ENCODE measurements at regions not wholly inside any gene's neighbourhood (a gene's known extent, or its start where the extent isn't known, plus 50 kb on each side); places are given as distances from the start of the nearest gene placed in this dataset.

GRCh38 chr16:6804461-6804860 lies 528.2 kb upstream of the RBFOX1 start:
- H3K4me1 ChIP-seq (ENCODE audit: control insufficient read depth, extremely low read depth, insufficient read depth, low read length), result no peaks in the 10 kb centered on the region
- no peak for FAIRE-seq
- no TSS peak for BruUV-seq (replicated peaks)

GRCh38 chr16:6803176-6803575 lies 529.5 kb upstream of the RBFOX1 start:
- Histone ChIP-seq H4K20me1 (replicated peaks; ENCODE audit: control insufficient read depth, extremely low read depth, insufficient read depth, low read length) (no peaks in the 10 kb centered on the region), H3K79me2 (ENCODE audit: control insufficient read depth, insufficient read depth, low read length) (no peaks in the 10 kb centered on the region), H3K36me3 (ENCODE audit: control insufficient read depth in 2 of 2, extremely low read depth in 1 of 2, insufficient read depth in 2 of 2, low read length in 2 of 2) (no peaks in the 10 kb centered on the region), H3K9me3 (replicated peaks; ENCODE audit: control insufficient read depth, insufficient read depth, low read length) (no peaks in the 10 kb centered on the region), H3K9ac (replicated peaks; ENCODE audit: extremely low read depth, insufficient read depth, low read length) (no peak overlapping the region), H3K27ac (ENCODE audit: insufficient read depth, low read depth, low read length) (no peak overlapping the region), H3K4me1 (ENCODE audit: control insufficient read depth, extremely low read depth, insufficient read depth, low read length) (no peaks in the 10 kb centered on the region), H3K9me1 (replicated peaks; ENCODE audit: control insufficient read depth, extremely low read depth, insufficient read depth, low read length) (no peaks in the 10 kb centered on the region), H3K4me3 (replicated peaks in 1 of 3; ENCODE audit: insufficient read depth in 1 of 3, low read depth in 1 of 3, low read length in 3 of 3) (no peak overlapping the region), H2AFZ (ENCODE audit: low read depth, low read length) (no peak overlapping the region), H3K4me2 (ENCODE audit: insufficient read depth, low read length) (no peak overlapping the region), H3K27me3 (ENCODE audit: control insufficient read depth in 2 of 2, insufficient read depth in 2 of 2, low read length in 2 of 2) (no peaks in the 10 kb centered on the region)
- CTCF ChIA-PET, result no interaction called here
- POLR2A ChIA-PET, result no interaction called here
- DNase-seq (ENCODE audit: low read depth, low spot score) (no peak), FAIRE-seq (no peak)
- intact Hi-C loops (cut with micrococcal nuclease), result no loop called here
- BruUV-seq (replicated peaks), result no TSS peak
- dilution Hi-C loops (cut with MboI; ENCODE audit: extremely low pct_ligation_motif_present, low sequenced_read_pairs), result no loop called here
- no peak for TF ChIP-seq GATA2 (IDR thresholded peaks at IDR 0.05; ENCODE audit: insufficient read depth, insufficient read length, low read depth, low read length)

More at GRCh38 chr16:6804461-6804860, 528.2 kb upstream of the RBFOX1 start:
- TF ChIP-seq FOS (IDR thresholded peaks at IDR 0.05; ENCODE audit: borderline replicate concordance, insufficient read depth, low read length), result no peak
- TF ChIP-seq EZH2 (IDR thresholded peaks at IDR 0.05; ENCODE audit: borderline replicate concordance, low read depth, low read length, severe bottlenecking), result no peak
- no peak for TF ChIP-seq POLR2A (IDR thresholded peaks at IDR 0.05; ENCODE audit: low read depth, low read length)
- Histone ChIP-seq H3K27me3 (ENCODE audit: control insufficient read depth in 2 of 2, insufficient read depth in 2 of 2, low read length in 2 of 2) (no peaks in the 10 kb centered on the region), H3K79me2 (ENCODE audit: control insufficient read depth, insufficient read depth, low read length) (no peaks in the 10 kb centered on the region), H3K4me3 (replicated peaks in 1 of 3; ENCODE audit: insufficient read depth in 1 of 3, low read depth in 1 of 3, low read length in 3 of 3) (no peak overlapping the region), H3K9ac (replicated peaks; ENCODE audit: extremely low read depth, insufficient read depth, low read length) (no peak overlapping the region), H3K9me1 (replicated peaks; ENCODE audit: control insufficient read depth, extremely low read depth, insufficient read depth, low read length) (no peaks in the 10 kb centered on the region), H3K4me2 (ENCODE audit: insufficient read depth, low read length) (no peak overlapping the region), H4K20me1 (replicated peaks; ENCODE audit: control insufficient read depth, extremely low read depth, insufficient read depth, low read length) (no peaks in the 10 kb centered on the region), H3K9me3 (replicated peaks; ENCODE audit: control insufficient read depth, insufficient read depth, low read length) (no peaks in the 10 kb centered on the region), H2AFZ (ENCODE audit: low read depth, low read length) (no peak overlapping the region), H3K27ac (ENCODE audit: insufficient read depth, low read depth, low read length) (no peak overlapping the region), H3K36me3 (ENCODE audit: control insufficient read depth in 2 of 2, extremely low read depth in 1 of 2, insufficient read depth in 2 of 2, low read length in 2 of 2) (no peaks in the 10 kb centered on the region)
- dilution Hi-C loops (cut with MboI; ENCODE audit: extremely low pct_ligation_motif_present, low sequenced_read_pairs) (no loop called here), intact Hi-C loops (cut with micrococcal nuclease) (no loop called here)
- ChIA-PET POLR2A (no interaction called here), CTCF (no interaction called here)
- no peak for DNase-seq (ENCODE audit: low read depth, low spot score)
